Neural crest cell (in vitro differentiated cells): ENCODE measurements at regions not wholly inside any gene's neighbourhood (a gene's known extent, or its start where the extent isn't known, plus 50 kb on each side); places are given as distances from the start of the nearest gene placed in this dataset.
"Not testable (repeated sequence)": the region's sequence is repeated elsewhere in the genome, so short reads cannot be mapped to it uniquely, and the experiment has no call there.

Source experiments
- DNase-seq: peaks from one replicate; pipeline ENCODE4 v3.0.0; 2021; ENCODE audit warnings: low read depth, mixed read lengths, low spot score
- H3K27ac Mint-ChIP-seq: one replicate; pipeline ENCODE4 v1.8.0; 2021; ENCODE audit warnings: mild to moderate bottlenecking, mixed read lengths; ENCODE audit not compliant: unreplicated experiment
- H3K27me3 Mint-ChIP-seq: 2 replicates; pipeline ENCODE4 v1.8.0; 2021; ENCODE audit warnings: low read depth, mild to moderate bottlenecking, mixed read lengths
- H3K36me3 Mint-ChIP-seq: 2 replicates; pipeline ENCODE4 v1.8.0; 2021; ENCODE audit warnings: low read depth, mild to moderate bottlenecking, mixed read lengths
- H3K4me1 Mint-ChIP-seq: 2 replicates; pipeline ENCODE4 v1.8.0; 2021; ENCODE audit warnings: mixed read lengths
- H3K4me3 Mint-ChIP-seq: one replicate; pipeline ENCODE4 v1.8.0; 2021; ENCODE audit warnings: mild to moderate bottlenecking, mixed read lengths
- H3K9me3 Mint-ChIP-seq: 2 replicates; pipeline ENCODE4 v1.8.0; 2021; ENCODE audit warnings: mixed read lengths
- CTCF ChIP-seq: fragments of 200-600 bp; sonication (generic); conservative IDR thresholded peaks from 2 replicates; pipeline ENCODE4 v1.5.0; 2021; ENCODE audit warnings: antibody characterized with exemption, mild to moderate bottlenecking

- no peak for TF ChIP-seq CTCF
- H3K4me1 Mint-ChIP-seq: peaks cover 7% of the 10 kb centered on the region
- H3K4me3 Mint-ChIP-seq: no peak overlapping the region
- H3K27ac Mint-ChIP-seq: peak overlapping the region; percentile 50
- H3K9me3 Mint-ChIP-seq: no peaks in the 10 kb centered on the region
- no peak for DNase-seq
- H3K27me3 Mint-ChIP-seq: no peaks in the 10 kb centered on the region
- H3K36me3 Mint-ChIP-seq: no peaks in the 10 kb centered on the region
Measured at GRCh38 chr20:19915111-19915798, 101.9 kb upstream of the NAA20 start.

GRCh38 chr20:19916531-19917485 lies 100.4 kb upstream of the NAA20 start:
- H3K27ac Mint-ChIP-seq: no peak overlapping the region
- TF ChIP-seq CTCF: no peak
- H3K36me3 Mint-ChIP-seq: no peaks in the 10 kb centered on the region
- H3K9me3 Mint-ChIP-seq: no peaks in the 10 kb centered on the region
- no peak for DNase-seq
- peaks cover 7% of the 10 kb centered on the region for H3K4me1 Mint-ChIP-seq
- H3K27me3 Mint-ChIP-seq: no peaks in the 10 kb centered on the region
- no peak overlapping the region for H3K4me3 Mint-ChIP-seq

DNA sequence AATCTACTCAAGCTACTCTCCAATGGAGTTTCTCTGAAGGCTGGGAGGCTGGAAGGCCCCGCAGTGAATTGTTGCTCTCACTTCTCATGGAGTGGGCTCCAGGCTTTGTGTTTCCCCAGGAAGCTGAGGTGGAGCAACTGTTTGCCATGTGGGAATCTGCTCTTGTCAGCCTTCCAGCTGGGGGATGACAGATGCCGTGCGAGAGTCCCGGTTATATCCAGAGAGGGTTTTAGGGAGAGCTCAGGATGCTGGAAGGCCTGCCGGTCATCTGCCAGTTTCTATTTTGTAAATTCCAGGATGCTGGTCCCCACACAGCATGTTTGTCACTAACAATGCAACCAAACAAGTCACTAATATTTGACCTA lies 98.2 kb upstream of the NAA20 start:
- Mint-ChIP-seq H3K4me1 (peaks cover 7% of the 10 kb centered on the region), H3K27ac (no peak overlapping the region), H3K36me3 (no peaks in the 10 kb centered on the region), H3K27me3 (no peaks in the 10 kb centered on the region), H3K4me3 (no peak overlapping the region), H3K9me3 (no peaks in the 10 kb centered on the region)
- DNase-seq: no peak
- TF ChIP-seq CTCF: no peak

- no peaks in the 10 kb centered on the region for H3K27me3 Mint-ChIP-seq
- peaks cover 7% of the 10 kb centered on the region for H3K4me1 Mint-ChIP-seq
- no peak overlapping the region for H3K4me3 Mint-ChIP-seq
- no peak overlapping the region for H3K27ac Mint-ChIP-seq
- H3K9me3 Mint-ChIP-seq: no peaks in the 10 kb centered on the region
- H3K36me3 Mint-ChIP-seq: no peaks in the 10 kb centered on the region
- DNase-seq: no peak
- TF ChIP-seq CTCF: no peak
Measured at GRCh38 chr20:19920381-19921138, 96.6 kb upstream of the NAA20 start.

DNA sequence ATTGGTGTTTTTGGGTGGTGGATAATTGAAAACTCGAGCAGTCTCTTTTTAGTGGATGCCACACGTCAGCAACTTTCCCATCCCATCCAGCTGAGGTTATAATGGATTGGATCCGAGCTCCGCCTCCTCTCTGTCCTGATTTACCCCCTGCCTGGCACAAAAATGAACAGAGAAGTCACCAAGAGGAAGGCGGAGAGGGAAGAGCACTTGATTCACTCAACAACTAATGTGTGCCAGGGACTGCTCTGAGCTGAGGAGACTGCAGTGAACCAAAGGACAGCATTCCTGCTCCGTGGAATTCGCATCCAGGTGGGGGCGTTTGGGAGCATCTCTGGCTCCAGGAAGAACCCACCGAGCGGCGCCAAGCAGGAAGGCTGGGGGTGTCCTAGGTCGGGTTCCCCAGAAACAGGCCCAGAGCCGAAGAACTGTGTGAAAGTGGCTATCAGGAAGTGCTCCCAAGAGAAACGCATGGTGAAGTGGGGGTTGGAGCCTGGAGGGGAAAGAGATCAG lies 95.8 kb upstream of the NAA20 start:
- Mint-ChIP-seq H3K27me3 (no peaks in the 10 kb centered on the region), H3K4me1 (peaks cover 7% of the 10 kb centered on the region), H3K4me3 (no peak overlapping the region), H3K27ac (no peak overlapping the region), H3K9me3 (no peaks in the 10 kb centered on the region), H3K36me3 (no peaks in the 10 kb centered on the region)
- no peak for TF ChIP-seq CTCF
- no peak for DNase-seq

DNA sequence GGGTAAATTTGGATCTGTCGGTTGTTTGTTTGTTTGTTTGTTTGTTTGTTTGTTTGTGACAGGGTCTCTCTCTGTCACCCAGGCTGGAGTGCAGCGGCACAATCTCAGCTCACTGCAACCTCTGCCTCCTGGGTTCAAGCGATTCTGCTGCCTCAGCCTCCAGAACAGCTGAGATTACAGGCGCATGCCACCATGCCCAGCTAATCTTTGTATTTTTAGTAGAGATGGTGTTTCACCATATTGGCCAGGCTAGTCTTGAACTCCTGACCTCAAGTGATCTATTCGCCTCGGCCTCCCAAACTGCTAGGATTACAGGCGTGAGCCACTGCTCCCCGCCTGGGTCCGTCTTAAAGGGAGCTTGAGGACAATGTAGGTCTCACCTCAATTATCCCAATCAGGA lies 95.3 kb upstream of the NAA20 start:
- not testable (repeated sequence) for DNase-seq, H3K4me1 Mint-ChIP-seq, H3K4me3 Mint-ChIP-seq, H3K27me3 Mint-ChIP-seq, H3K27ac Mint-ChIP-seq, H3K36me3 Mint-ChIP-seq, H3K9me3 Mint-ChIP-seq
